SK-N-SH (cell line): ENCODE measurements at regions not wholly inside any gene's neighbourhood (a gene's known extent, or its start where the extent isn't known, plus 50 kb on each side); places are given as distances from the start of the nearest gene placed in this dataset.

Experiments
- GABPA ChIP-seq: IDR thresholded peaks from 2 replicates; pipeline ENCODE4 v1.4.0; 2012; ENCODE audit warnings: low read depth, mild to moderate bottlenecking
- MEF2A ChIP-seq: IDR thresholded peaks from 2 replicates; pipeline ENCODE4 v1.4.0; 2012; ENCODE audit warnings: low read depth, borderline replicate concordance
- NFIC ChIP-seq: IDR thresholded peaks from 2 replicates; pipeline ENCODE4 v1.4.0; 2012; ENCODE audit warnings: borderline replicate concordance
- TAF1 ChIP-seq: IDR thresholded peaks from 2 replicates; pipeline ENCODE4 v1.6.1; 2012; ENCODE audit warnings: low read depth, mild to moderate bottlenecking, low read length, moderate library complexity, borderline replicate concordance
- TF ChIP-seq, protein P1 (sequence below): fragments of 200-600 bp; sonication (generic); IDR thresholded peaks from 2 replicates; pipeline ENCODE4 v1.6.1; 2017; ENCODE audit warnings: antibody characterized with exemption, mild to moderate bottlenecking, moderate library complexity

DNA sequence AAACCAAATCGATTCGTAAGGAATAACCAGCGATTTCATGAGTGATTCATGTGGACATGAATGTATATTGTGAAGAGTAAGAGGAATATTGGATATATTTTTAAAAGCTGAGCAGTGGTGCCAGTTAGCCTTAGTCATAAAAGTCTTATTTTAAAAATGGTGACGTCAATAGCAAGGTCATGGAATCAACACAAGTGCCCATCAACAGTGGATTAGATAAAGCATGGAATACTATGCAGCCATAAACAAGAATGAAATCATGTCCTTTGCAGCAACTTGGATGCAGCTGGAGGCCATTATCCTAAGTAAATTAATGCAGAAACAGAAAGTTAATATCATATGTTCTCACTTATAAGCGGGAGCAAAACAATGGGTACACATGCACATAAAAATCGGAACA lies 89.0 kb upstream of the STOX2 start:
- TF ChIP-seq MEF2A (no peak), GABPA (no peak), NFIC (no peak), TAF1 (no peak)
- TF ChIP-seq, protein P1, sequence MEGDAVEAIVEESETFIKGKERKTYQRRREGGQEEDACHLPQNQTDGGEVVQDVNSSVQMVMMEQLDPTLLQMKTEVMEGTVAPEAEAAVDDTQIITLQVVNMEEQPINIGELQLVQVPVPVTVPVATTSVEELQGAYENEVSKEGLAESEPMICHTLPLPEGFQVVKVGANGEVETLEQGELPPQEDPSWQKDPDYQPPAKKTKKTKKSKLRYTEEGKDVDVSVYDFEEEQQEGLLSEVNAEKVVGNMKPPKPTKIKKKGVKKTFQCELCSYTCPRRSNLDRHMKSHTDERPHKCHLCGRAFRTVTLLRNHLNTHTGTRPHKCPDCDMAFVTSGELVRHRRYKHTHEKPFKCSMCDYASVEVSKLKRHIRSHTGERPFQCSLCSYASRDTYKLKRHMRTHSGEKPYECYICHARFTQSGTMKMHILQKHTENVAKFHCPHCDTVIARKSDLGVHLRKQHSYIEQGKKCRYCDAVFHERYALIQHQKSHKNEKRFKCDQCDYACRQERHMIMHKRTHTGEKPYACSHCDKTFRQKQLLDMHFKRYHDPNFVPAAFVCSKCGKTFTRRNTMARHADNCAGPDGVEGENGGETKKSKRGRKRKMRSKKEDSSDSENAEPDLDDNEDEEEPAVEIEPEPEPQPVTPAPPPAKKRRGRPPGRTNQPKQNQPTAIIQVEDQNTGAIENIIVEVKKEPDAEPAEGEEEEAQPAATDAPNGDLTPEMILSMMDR = no peak
